MM.1S (cell line): ENCODE measurements at regions not wholly inside any gene's neighbourhood (a gene's known extent, or its start where the extent isn't known, plus 50 kb on each side); places are given as distances from the start of the nearest gene placed in this dataset.

Experiments used
- EZH2 ChIP-seq: fragments of 300-600 bp; sonication (generic); optimal IDR thresholded peaks from 2 replicates; pipeline ENCODE3; 2017; ENCODE audit warnings: low read depth, mild to moderate bottlenecking, antibody characterized with exemption, low read length, mixed read lengths
- EZH2phosphoT487 ChIP-seq: fragments of 300-600 bp; sonication (generic); IDR thresholded peaks from 2 replicates; pipeline ENCODE4 v1.6.1; 2018; ENCODE audit warnings: antibody characterized with exemption, low read length
- TF ChIP-seq, protein P1 (sequence below): fragments of 300-600 bp; sonication (generic); IDR thresholded peaks from 2 replicates; pipeline ENCODE4 v1.5.1; 2016; ENCODE audit warnings: antibody characterized with exemption, low read length, mixed read lengths

- TF ChIP-seq, protein P1, sequence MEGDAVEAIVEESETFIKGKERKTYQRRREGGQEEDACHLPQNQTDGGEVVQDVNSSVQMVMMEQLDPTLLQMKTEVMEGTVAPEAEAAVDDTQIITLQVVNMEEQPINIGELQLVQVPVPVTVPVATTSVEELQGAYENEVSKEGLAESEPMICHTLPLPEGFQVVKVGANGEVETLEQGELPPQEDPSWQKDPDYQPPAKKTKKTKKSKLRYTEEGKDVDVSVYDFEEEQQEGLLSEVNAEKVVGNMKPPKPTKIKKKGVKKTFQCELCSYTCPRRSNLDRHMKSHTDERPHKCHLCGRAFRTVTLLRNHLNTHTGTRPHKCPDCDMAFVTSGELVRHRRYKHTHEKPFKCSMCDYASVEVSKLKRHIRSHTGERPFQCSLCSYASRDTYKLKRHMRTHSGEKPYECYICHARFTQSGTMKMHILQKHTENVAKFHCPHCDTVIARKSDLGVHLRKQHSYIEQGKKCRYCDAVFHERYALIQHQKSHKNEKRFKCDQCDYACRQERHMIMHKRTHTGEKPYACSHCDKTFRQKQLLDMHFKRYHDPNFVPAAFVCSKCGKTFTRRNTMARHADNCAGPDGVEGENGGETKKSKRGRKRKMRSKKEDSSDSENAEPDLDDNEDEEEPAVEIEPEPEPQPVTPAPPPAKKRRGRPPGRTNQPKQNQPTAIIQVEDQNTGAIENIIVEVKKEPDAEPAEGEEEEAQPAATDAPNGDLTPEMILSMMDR, result no peak
- TF ChIP-seq EZH2 (no peak), EZH2phosphoT487 (no peak)
These were observed 315.6 kb downstream of the DLEU7 start for GRCh38 chr13:50527612-50528509.
